WTC11 (cell line): ENCODE measurements at regions not wholly inside any gene's neighbourhood (a gene's known extent, or its start where the extent isn't known, plus 50 kb on each side); places are given as distances from the start of the nearest gene placed in this dataset.

Source experiments
- CTCF ChIP-seq: fragments of 200-600 bp; IDR thresholded peaks from 2 replicates; pipeline ENCODE4 v1.8.0; 2022; ENCODE audit warnings: antibody characterized with exemption
- FOXJ3 ChIP-seq: sonication (generic); formaldehyde crosslinking; IDR thresholded peaks from 2 replicates; pipeline ENCODE4 v1.9.0; 2021; ENCODE audit warnings: missing genetic modification reagents, mild to moderate bottlenecking, borderline replicate concordance
- FOXP1 ChIP-seq: sonication (generic); formaldehyde crosslinking; IDR thresholded peaks from 2 replicates; pipeline ENCODE4 v1.8.0; 2022; ENCODE audit warnings: missing genetic modification reagents, mild to moderate bottlenecking, moderate library complexity, borderline replicate concordance
- GRHL2 ChIP-seq: fragments of 250-450 bp; sonication (Bioruptor Pico); IDR thresholded peaks from 2 replicates; pipeline ENCODE4 v1.8.0; 2022; ENCODE audit warnings: mild to moderate bottlenecking, moderate library complexity; ENCODE audit not compliant: insufficient replicate concordance, severe bottlenecking
- NFE2L1 ChIP-seq: sonication (generic); formaldehyde crosslinking; IDR thresholded peaks from 2 replicates; pipeline ENCODE4 v1.8.1; 2023; ENCODE audit warnings: missing genetic modification reagents
- ZNF512 ChIP-seq: sonication (generic); formaldehyde crosslinking; IDR thresholded peaks from 2 replicates; pipeline ENCODE4 v1.8.1; 2022; ENCODE audit warnings: missing genetic modification reagents, borderline replicate concordance
- ZSCAN18 ChIP-seq: fragments of 250-450 bp; sonication (Bioruptor Pico); IDR thresholded peaks from 2 replicates; pipeline ENCODE4 v2.1.2; 2022; ENCODE audit warnings: mild to moderate bottlenecking, moderate library complexity
- TF ChIP-seq, protein P1 (sequence below): sonication (generic); formaldehyde crosslinking; IDR thresholded peaks from 2 replicates; pipeline ENCODE4 v1.8.1; 2022; ENCODE audit warnings: mild to moderate bottlenecking, missing genetic modification reagents, moderate library complexity, borderline replicate concordance
- TF ChIP-seq, protein P2 (sequence below): sonication (generic); formaldehyde crosslinking; IDR thresholded peaks from 2 replicates; pipeline ENCODE4 v1.8.1; 2022; ENCODE audit warnings: low read depth, missing genetic modification reagents, borderline replicate concordance
- TF ChIP-seq, protein P3 (sequence below): sonication (generic); formaldehyde crosslinking; conservative IDR thresholded peaks from 2 replicates; pipeline ENCODE4 v1.8.1; 2022; ENCODE audit warnings: mild to moderate bottlenecking, missing genetic modification reagents

GRCh38 chr6:167569879-167570278, 245.0 kb downstream of the TTLL2 start:
- no peak for TF ChIP-seq FOXJ3 (CRISPR knock-in tag)
- no peak for TF ChIP-seq FOXP1 (CRISPR knock-in tag)
- TF ChIP-seq ZSCAN18 = no peak
- TF ChIP-seq, protein P1, sequence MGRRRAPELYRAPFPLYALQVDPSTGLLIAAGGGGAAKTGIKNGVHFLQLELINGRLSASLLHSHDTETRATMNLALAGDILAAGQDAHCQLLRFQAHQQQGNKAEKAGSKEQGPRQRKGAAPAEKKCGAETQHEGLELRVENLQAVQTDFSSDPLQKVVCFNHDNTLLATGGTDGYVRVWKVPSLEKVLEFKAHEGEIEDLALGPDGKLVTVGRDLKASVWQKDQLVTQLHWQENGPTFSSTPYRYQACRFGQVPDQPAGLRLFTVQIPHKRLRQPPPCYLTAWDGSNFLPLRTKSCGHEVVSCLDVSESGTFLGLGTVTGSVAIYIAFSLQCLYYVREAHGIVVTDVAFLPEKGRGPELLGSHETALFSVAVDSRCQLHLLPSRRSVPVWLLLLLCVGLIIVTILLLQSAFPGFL (CRISPR knock-in tag) = no peak
- TF ChIP-seq CTCF = no peak
- no peak for TF ChIP-seq NFE2L1 (CRISPR knock-in tag)
- TF ChIP-seq ZNF512 (CRISPR knock-in tag) = no peak
- TF ChIP-seq, protein P2, sequence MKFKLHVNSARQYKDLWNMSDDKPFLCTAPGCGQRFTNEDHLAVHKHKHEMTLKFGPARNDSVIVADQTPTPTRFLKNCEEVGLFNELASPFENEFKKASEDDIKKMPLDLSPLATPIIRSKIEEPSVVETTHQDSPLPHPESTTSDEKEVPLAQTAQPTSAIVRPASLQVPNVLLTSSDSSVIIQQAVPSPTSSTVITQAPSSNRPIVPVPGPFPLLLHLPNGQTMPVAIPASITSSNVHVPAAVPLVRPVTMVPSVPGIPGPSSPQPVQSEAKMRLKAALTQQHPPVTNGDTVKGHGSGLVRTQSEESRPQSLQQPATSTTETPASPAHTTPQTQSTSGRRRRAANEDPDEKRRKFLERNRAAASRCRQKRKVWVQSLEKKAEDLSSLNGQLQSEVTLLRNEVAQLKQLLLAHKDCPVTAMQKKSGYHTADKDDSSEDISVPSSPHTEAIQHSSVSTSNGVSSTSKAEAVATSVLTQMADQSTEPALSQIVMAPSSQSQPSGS (CRISPR knock-in tag) = no peak
- TF ChIP-seq, protein P3, sequence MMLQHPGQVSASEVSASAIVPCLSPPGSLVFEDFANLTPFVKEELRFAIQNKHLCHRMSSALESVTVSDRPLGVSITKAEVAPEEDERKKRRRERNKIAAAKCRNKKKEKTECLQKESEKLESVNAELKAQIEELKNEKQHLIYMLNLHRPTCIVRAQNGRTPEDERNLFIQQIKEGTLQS (CRISPR knock-in tag) = no peak
- no peak for TF ChIP-seq GRHL2 (CRISPR knock-in tag)
